Hepatocyte (in vitro differentiated cells): ENCODE measurements at regions not wholly inside any gene's neighbourhood (a gene's known extent, or its start where the extent isn't known, plus 50 kb on each side); places are given as distances from the start of the nearest gene placed in this dataset.

Experiments used
- EZH2 ChIP-seq: fragments of 200-600 bp; sonication (generic); IDR thresholded peaks from 2 replicates; pipeline ENCODE4 v1.6.1; 2016; ENCODE audit warnings: antibody characterized with exemption, mild to moderate bottlenecking, borderline replicate concordance
- TF ChIP-seq, protein P1 (sequence below): fragments of 200-600 bp; sonication (generic); IDR thresholded peaks from 2 replicates; pipeline ENCODE4 v1.5.1; 2016; ENCODE audit warnings: antibody characterized with exemption, mild to moderate bottlenecking; ENCODE audit not compliant: poor library complexity

DNA sequence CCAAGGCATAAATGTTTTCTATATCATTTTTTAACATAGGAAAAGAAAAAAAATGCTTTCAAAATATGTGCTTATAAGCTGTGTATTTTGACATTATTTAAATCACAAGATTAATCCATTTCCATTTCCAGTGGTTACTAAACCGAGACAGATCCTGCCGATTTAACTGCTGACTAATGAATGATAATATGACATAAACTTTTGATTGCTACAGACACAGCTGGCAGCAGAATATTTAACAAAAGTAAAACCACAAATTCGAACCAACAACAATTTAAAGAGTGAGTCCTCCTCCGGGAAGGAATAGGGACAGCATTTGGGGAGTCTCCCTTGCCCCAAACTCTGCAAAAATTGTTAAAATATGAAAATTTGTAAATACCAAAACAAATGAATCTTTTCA, 401.3 kb upstream of the DAB2 start:
- TF ChIP-seq EZH2, result no peak
- TF ChIP-seq, protein P1, sequence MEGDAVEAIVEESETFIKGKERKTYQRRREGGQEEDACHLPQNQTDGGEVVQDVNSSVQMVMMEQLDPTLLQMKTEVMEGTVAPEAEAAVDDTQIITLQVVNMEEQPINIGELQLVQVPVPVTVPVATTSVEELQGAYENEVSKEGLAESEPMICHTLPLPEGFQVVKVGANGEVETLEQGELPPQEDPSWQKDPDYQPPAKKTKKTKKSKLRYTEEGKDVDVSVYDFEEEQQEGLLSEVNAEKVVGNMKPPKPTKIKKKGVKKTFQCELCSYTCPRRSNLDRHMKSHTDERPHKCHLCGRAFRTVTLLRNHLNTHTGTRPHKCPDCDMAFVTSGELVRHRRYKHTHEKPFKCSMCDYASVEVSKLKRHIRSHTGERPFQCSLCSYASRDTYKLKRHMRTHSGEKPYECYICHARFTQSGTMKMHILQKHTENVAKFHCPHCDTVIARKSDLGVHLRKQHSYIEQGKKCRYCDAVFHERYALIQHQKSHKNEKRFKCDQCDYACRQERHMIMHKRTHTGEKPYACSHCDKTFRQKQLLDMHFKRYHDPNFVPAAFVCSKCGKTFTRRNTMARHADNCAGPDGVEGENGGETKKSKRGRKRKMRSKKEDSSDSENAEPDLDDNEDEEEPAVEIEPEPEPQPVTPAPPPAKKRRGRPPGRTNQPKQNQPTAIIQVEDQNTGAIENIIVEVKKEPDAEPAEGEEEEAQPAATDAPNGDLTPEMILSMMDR, result no peak
